GM10266 (cell line): ENCODE measurements at regions not wholly inside any gene's neighbourhood (a gene's known extent, or its start where the extent isn't known, plus 50 kb on each side); places are given as distances from the start of the nearest gene placed in this dataset.
"Not testable (repeated sequence)": the region's sequence is repeated elsewhere in the genome, so short reads cannot be mapped to it uniquely, and the experiment has no call there.

Experiments used
- DNase-seq: peaks from one replicate; pipeline ENCODE4 v3.0.0; 2012; ENCODE audit errors: extremely low spot score
- TF ChIP-seq, protein P1 (sequence below): IDR thresholded peaks from 2 replicates; pipeline ENCODE4 v1.5.1; 2012; ENCODE audit warnings: mild to moderate bottlenecking, low read depth; ENCODE audit not compliant: control insufficient read depth, insufficient read depth; ENCODE audit errors: missing control alignments

DNA sequence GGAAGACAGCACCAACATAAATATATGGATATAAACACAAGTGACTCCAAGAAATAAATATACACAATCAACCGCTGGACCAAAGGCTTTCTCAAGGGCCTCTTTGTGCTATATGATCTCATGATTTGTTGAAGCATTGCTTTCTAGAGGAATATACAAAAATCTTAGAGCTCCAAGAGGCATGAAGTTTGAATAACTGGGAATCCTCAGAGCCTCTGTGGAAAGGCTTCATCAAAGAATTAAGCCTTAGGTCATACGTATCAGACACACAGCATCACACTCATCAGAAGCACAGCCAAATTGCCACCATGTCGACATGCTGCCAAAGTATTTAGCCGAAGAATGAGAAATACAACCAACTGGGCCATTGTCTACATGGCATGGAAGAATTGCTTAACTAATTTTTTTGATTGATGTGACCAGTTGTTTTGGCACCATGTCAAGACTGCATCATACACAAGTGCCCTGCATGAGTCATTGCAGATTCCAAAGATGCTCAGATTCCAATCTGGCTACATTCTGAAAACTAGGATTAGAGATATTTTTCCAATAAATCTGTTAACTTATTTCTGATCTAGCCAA, 860.6 kb upstream of the ZEB2 start:
- DNase-seq, result no peak
- TF ChIP-seq, protein P1, sequence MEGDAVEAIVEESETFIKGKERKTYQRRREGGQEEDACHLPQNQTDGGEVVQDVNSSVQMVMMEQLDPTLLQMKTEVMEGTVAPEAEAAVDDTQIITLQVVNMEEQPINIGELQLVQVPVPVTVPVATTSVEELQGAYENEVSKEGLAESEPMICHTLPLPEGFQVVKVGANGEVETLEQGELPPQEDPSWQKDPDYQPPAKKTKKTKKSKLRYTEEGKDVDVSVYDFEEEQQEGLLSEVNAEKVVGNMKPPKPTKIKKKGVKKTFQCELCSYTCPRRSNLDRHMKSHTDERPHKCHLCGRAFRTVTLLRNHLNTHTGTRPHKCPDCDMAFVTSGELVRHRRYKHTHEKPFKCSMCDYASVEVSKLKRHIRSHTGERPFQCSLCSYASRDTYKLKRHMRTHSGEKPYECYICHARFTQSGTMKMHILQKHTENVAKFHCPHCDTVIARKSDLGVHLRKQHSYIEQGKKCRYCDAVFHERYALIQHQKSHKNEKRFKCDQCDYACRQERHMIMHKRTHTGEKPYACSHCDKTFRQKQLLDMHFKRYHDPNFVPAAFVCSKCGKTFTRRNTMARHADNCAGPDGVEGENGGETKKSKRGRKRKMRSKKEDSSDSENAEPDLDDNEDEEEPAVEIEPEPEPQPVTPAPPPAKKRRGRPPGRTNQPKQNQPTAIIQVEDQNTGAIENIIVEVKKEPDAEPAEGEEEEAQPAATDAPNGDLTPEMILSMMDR, result no peak

DNA sequence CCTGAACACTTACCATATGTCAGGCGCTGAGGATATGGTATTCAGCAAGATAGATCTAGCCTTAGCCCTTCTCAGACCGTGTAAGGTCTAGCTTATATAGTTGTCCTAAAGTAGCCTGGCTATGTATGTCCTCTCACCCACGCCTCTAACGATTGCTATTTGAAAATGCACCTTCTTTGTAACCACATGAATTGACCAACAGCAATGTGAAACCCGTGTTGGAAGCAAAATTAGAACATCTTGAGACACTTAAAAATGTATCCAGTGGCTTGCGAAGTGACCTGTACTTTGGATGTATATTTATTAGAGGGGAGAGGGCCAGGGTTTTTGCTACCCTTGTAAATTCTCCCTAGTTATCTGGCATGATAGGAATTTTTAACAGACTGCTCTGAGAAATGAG, 860.0 kb upstream of the ZEB2 start:
- TF ChIP-seq, protein P1, result no peak
- no peak for DNase-seq

DNA sequence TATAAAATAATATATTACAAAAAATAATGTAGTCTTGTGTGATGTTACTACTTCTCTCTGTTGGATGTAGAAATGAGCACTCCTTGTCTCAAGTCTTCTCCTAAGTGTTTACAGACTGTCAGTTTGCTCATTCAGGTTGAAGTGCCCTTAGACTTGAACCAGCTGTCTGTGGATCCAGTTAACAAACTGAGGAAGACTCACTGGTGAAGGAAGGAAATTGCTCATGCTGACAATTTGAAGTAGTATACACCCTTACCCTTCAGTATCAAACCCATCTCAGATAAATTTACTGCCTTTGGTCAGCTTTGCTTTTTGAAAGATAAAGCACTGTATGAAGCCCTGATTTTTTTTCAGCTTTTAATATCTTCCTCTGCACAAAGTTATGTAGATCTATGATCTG, 854.2 kb upstream of the ZEB2 start:
- TF ChIP-seq, protein P1, result no peak
- DNase-seq, result no peak

DNA sequence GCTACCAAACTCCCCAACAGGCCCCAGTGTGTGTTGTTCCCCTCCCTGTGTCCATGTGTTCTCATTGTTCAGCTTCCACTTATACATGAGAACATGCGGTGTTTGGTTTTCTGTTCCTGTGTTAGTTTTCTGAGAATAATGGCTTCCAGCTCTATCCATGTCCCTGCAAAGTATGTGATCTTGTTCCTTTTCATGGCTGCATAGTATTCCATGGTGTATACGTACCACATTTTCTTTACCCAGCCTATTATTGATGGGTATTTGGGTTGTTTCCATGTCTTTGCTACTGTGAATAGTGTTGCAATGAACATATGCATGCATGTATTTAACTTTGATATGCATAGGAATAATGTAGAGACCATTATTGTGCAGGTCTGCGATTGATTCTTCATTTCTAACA, 847.4 kb upstream of the ZEB2 start:
- DNase-seq, result not testable (repeated sequence)

DNA sequence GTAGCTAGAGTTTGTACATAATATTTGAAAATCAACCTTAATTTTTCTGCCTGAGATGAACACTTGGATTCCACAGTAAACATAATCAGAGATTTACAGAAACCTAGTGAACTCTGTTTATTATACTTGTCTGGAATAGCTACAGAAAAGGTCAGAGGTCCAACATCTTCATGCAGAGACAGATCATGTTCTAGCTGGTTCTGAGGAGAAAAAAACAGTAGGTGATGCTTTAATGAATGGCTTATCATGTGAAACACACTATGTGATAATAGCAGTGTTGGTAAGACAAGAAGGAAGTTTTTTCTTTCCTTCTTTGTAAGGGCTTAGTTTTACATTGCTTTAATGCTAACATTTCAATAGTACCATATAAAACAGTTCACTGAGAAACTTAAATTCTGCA, 846.4 kb upstream of the ZEB2 start:
- no peak for DNase-seq
- TF ChIP-seq, protein P1, result no peak

DNA sequence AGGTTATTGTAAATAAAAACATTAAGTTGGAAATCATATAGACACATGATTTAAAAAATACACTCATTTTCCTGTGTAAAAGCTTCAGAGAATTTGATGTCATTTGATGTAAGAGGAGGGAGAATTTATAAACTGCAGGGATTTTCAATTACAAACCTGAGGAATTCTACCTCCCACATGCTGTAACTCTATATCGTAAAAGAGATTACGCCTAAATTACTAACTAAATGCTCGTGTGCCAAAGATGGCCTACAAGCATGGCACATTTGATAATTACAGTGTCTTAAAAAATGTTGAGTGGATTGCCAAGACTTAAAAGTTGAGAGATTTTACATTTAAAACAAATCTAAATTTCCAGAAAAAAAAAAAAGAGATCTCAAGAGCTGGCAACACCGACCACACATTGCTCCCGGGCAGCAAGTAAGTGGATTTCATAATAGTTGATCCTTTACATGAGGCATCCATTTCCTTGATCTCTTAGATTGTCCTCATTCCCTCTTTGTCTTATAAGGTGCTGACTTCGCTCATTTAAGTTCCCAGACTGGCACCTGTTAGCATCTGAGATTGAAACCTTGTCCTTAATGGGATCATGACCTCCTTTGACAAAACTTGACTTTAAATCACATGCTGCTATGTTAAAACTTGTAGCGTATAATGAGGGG, 840.3 kb upstream of the ZEB2 start:
- TF ChIP-seq, protein P1, result no peak
- no peak for DNase-seq

DNA sequence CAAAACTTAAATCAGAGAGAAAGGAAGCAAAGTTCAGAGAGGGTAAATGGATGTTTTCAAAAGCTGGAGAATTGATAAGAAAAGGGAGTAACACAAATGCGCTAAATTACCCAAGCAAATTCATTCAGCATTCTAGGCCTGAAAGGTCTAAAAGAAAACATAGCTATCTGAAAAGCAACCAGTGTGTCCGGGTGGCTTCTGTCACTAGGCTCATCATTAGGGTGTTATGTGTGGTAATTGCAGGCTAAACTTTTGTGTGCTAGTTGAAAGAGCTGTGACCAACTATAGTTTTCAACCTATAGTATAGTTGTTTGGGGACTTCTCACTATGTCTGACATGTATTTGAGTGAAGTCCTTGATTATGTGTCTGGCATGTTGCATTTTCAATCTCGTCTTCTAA, 839.6 kb upstream of the ZEB2 start:
- TF ChIP-seq, protein P1, result no peak
- no peak for DNase-seq
